K562 (cell line): ENCODE measurements at regions not wholly inside any gene's neighbourhood (a gene's known extent, or its start where the extent isn't known, plus 50 kb on each side); places are given as distances from the start of the nearest gene placed in this dataset.

Source experiments
- ATAC-seq: fragments of 200-7000 bp; cut with Tn5 transposase; 3 replicates; pipeline ENCODE4 v1.9.1; 2020; ENCODE audit warnings: moderate library complexity
- BruUV-seq: library from RNA; stranded (reverse); fragments of 400-500 nt; replicated peaks from 2 replicates; lab custom pipeline; 2021; lab: Mats Ljungman, UMichigan
- CTCF ChIA-PET: fragments of 300-600 bp; formaldehyde crosslinking; extraction: SDS; loops from one replicate; lab custom pipeline; 2021; ENCODE audit warnings: low intra/inter-chr PET ratio; lab: Yijun Ruan, JAX
- POLR2A ChIA-PET: fragments of 300-600, 350-650 bp; sonication (Branson Sonifier 250); formaldehyde crosslinking; extraction: SDS; loops from one replicate; lab custom pipeline; 2021; ENCODE audit warnings: antibody characterized with exemption, inconsistent platforms; lab: Yijun Ruan, JAX
- DNase-seq, 4 experiments: peaks; one replicate each; pipeline versions ENCODE4 v3.0.0 to v3.0.0-alpha.2; 2011 to 2018; ENCODE audit warnings: low spot score in 3 of 4, mixed read lengths in 3 of 4; ENCODE audit errors: extremely low read depth in 1 of 4
- FAIRE-seq: peaks from 2 replicates; lab custom pipeline; 2011; peaks lifted over from hg19 to GRCh38; lab: Jason Lieb, UNC
- H2AFZ ChIP-seq: 2 replicates; pipeline ENCODE4 v1.6.0; 2011; ENCODE audit warnings: low read depth, low read length, control low read depth, inconsistent platforms
- H3K27ac ChIP-seq: fragments of 200-600 bp; 3 replicates; pipeline ENCODE4 v1.8.0; 2011; ENCODE audit warnings: low read depth, mild to moderate bottlenecking, control low read depth, inconsistent platforms, low read length, moderate library complexity, mixed read lengths; ENCODE audit errors: extremely low read depth
- H3K27me3 ChIP-seq, 2 experiments: fragments of 300-600 bp in 1 of 2; 2 replicates in 1 of 2; 3 replicates in 1 of 2; pipeline versions ENCODE4 v1.6.0 to v1.8.0; 2011; ENCODE audit warnings: inconsistent platforms in 2 of 2, low read length in 2 of 2, mild to moderate bottlenecking in 1 of 2, mixed read lengths in 1 of 2, moderate library complexity in 1 of 2; ENCODE audit not compliant: control insufficient read depth in 2 of 2, insufficient read depth in 2 of 2
- H3K36me3 ChIP-seq: fragments of 300-600 bp; 3 replicates; pipeline ENCODE4 v1.8.0; 2011; ENCODE audit warnings: mild to moderate bottlenecking, low read length, inconsistent platforms; ENCODE audit not compliant: control insufficient read depth, insufficient read depth
- H3K4me1 ChIP-seq, 2 experiments: fragments of 200-600 bp in 1 of 2; replicated peaks in 1 of 2; 2 replicates in 1 of 2; 3 replicates in 1 of 2; pipeline versions ENCODE4 v1.5.1 to v1.8.0; 2011; ENCODE audit warnings: inconsistent platforms in 2 of 2, low read length in 2 of 2, mild to moderate bottlenecking in 1 of 2, mixed read lengths in 1 of 2, moderate library complexity in 1 of 2; ENCODE audit not compliant: control insufficient read depth in 2 of 2, insufficient read depth in 2 of 2
- H3K4me2 ChIP-seq: 2 replicates; pipeline ENCODE4 v1.6.1; 2011; ENCODE audit warnings: low read length, control low read depth, inconsistent platforms, mixed read lengths; ENCODE audit not compliant: insufficient read depth
- H3K4me3 ChIP-seq: fragments of 200-600 bp; sonication (generic), shearing (Covaris generic); 2 replicates; pipeline ENCODE4 v1.5.1; 2016; ENCODE audit warnings: control low read depth, inconsistent platforms
- H3K79me2 ChIP-seq: fragments of 200-600 bp; 3 replicates; pipeline ENCODE4 v1.8.0; 2011; ENCODE audit warnings: low read length, inconsistent platforms; ENCODE audit not compliant: control insufficient read depth, insufficient read depth
- H3K9ac ChIP-seq, 2 experiments: 2 replicates each; pipeline versions ENCODE4 v1.6.0 to v1.6.1; 2011; ENCODE audit warnings: low read depth in 2 of 2, low read length in 2 of 2, control low read depth in 1 of 2, inconsistent platforms in 1 of 2, mild to moderate bottlenecking in 1 of 2, mixed read lengths in 1 of 2; ENCODE audit not compliant: insufficient read depth in 1 of 2
- H3K9me1 ChIP-seq: one replicate; pipeline ENCODE4 v1.6.0; 2011; ENCODE audit warnings: inconsistent platforms, mild to moderate bottlenecking, low read length, moderate library complexity; ENCODE audit not compliant: control insufficient read depth, insufficient read depth
- H3K9me3 ChIP-seq: replicated peaks from 2 replicates; pipeline ENCODE4 v1.5.1; 2011; ENCODE audit warnings: low read depth, low read length, inconsistent platforms; ENCODE audit not compliant: control insufficient read depth, insufficient read depth
- H4K20me1 ChIP-seq: replicated peaks from 2 replicates; pipeline ENCODE4 v1.6.1; 2011; ENCODE audit warnings: low read length, inconsistent platforms, mixed read lengths; ENCODE audit not compliant: control insufficient read depth, insufficient read depth
- ARID1B ChIP-seq: fragments of 450-650 bp; IDR thresholded peaks from 2 replicates; pipeline ENCODE4 v1.6.1; 2016; ENCODE audit warnings: antibody characterized with exemption, mild to moderate bottlenecking, inconsistent platforms
- CHCHD3 ChIP-seq: fragments of 250-450 bp; sonication (Bioruptor Pico); IDR thresholded peaks from 2 replicates; pipeline ENCODE4 v2.1.2; 2022; ENCODE audit warnings: mild to moderate bottlenecking
- MYNN ChIP-seq, 2 experiments: sonication (generic); formaldehyde crosslinking in 1 of 2; IDR thresholded peaks; 2 replicates each; pipeline versions ENCODE4 v1.5.0 to v1.6.1; 2016 to 2020; ENCODE audit warnings: antibody characterized with exemption in 1 of 2, missing genetic modification reagents in 1 of 2
- NFATC3 ChIP-seq: fragments of 450-650 bp; IDR thresholded peaks from 2 replicates; pipeline ENCODE4 v1.6.1; 2017; ENCODE audit warnings: mild to moderate bottlenecking
- PHF20 ChIP-seq: fragments of 450-650 bp; IDR thresholded peaks from 2 replicates; pipeline ENCODE4 v1.6.1; 2018; ENCODE audit not compliant: partially characterized antibody
- SPI1 ChIP-seq: IDR thresholded peaks from 2 replicates; pipeline ENCODE4 v1.6.1; 2011; ENCODE audit warnings: low read depth, low read length, control low read depth, borderline replicate concordance
- WGBS: fragments of 100-300 bp; shearing (Covaris generic); methylation state at CpG from one replicate; pipeline ENCODE4 v1.1.6; 2016; ENCODE audit warnings: low coverage, mixed read lengths; ENCODE audit not compliant: insufficient coverage; ENCODE audit errors: missing lambda C conversion rate; 5-methylcytosine and 5-hydroxymethylcytosine counted together
- in situ Hi-C: fragments of 300-500 bp; cut with MboI; formaldehyde crosslinking; loops from 4 replicates; pipeline ENCODE4 v1.15.0; 2018; ENCODE audit warnings: inconsistent platforms, mixed read lengths
- intact Hi-C: fragments of 100-400 bp; cut with micrococcal nuclease; formaldehyde crosslinking; loops from 2 replicates; pipeline ENCODE4 v1.14.2; 2022

DNA sequence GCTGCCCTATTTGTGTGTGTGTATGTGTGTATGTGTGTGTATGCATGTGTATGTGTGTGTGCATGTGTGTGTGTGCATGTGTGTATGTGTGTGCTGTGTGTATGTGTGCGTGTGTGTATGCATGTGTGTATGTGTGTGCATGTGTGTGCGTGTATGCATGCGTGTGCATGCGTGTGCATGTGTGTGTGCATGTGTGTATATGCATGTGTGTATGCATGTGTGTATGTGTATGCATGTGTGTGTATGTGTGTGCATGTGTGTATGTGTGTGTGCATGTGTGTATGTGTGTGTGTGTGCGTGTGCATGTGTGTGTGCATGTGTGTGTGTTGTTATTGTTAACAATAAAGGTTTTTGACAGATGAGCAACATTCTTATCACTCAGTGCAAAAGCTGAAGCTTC, 110.8 kb upstream of the HES1 start:
- no peak for DNase-seq
- TF ChIP-seq NFATC3: no peak
- TF ChIP-seq CHCHD3 (CRISPR knock-in tag): no peak
- peak; percentile 60; the same call in 1 of the 2 replicates for TF ChIP-seq MYNN (IDR thresholded peaks at IDR 0.05)
- TF ChIP-seq MYNN (CRISPR knock-in tag; IDR thresholded peaks at IDR 0.05): no peak
- peak; percentile 45 for TF ChIP-seq PHF20
- no peak overlapping the region for H3K9ac ChIP-seq
- H4K20me1 ChIP-seq: no peaks in the 10 kb centered on the region
- no peaks in the 10 kb centered on the region for H3K79me2 ChIP-seq
- no peak overlapping the region for H2AFZ ChIP-seq
- in situ Hi-C loops: no loop called here
- no peak for ATAC-seq
- no peaks in the 10 kb centered on the region for H3K4me1 ChIP-seq
- H3K9me1 ChIP-seq: no peaks in the 10 kb centered on the region
- intact Hi-C loops: no loop called here
- FAIRE-seq: peak; percentile 57
- H3K4me2 ChIP-seq: no peak overlapping the region
- no peaks in the 10 kb centered on the region for H3K27me3 ChIP-seq
- no peaks in the 10 kb centered on the region for H3K36me3 ChIP-seq
- 9% methylated on average over 1 of the region's 5 CpGs for WGBS
- no peak overlapping the region for H3K4me3 ChIP-seq
- ChIA-PET CTCF (no interaction called here), POLR2A (interaction anchor here (0.9 kb wide), 1 partner anchor 11 kb away, joined by 3 read pairs; no protein-coding TSS in a partner anchor)
- BruUV-seq: no TSS peak
- H3K9me3 ChIP-seq: no peaks in the 10 kb centered on the region
- H3K27ac ChIP-seq: no peak overlapping the region

DNA sequence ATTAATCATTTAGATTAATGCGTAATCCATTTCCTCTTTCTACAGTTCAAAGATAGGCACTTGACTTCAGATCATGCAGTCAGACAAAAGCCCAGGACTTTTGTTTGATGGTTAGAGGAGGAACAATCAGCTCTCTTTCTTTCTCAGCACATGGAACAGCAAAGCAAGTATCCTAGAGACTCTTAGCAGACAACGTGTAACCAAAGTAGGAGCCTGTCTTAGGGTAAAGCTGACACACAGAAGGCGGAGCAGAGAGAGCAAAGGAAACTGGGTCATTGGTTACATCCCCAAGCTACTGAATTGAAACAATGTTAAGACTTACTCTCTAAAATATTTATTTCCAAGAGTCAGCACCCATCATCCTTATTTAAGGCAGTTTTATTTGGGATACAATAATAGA, 110.0 kb upstream of the HES1 start:
- Histone ChIP-seq H3K9me3 (no peaks in the 10 kb centered on the region), H3K4me3 (no peak overlapping the region), H4K20me1 (no peaks in the 10 kb centered on the region), H3K9ac (no peak overlapping the region), H3K79me2 (no peaks in the 10 kb centered on the region), H3K9me1 (no peaks in the 10 kb centered on the region), H3K27ac (no peak overlapping the region), H2AFZ (no peak overlapping the region), H3K27me3 (no peaks in the 10 kb centered on the region), H3K4me2 (no peak overlapping the region), H3K36me3 (no peaks in the 10 kb centered on the region), H3K4me1 (no peaks in the 10 kb centered on the region)
- ATAC-seq (no peak), FAIRE-seq (no peak), DNase-seq (no peak)
- BruUV-seq: no TSS peak
- POLR2A ChIA-PET: interaction anchor here (0.9 kb wide), 1 partner anchor 10 kb away, joined by 3 read pairs; no protein-coding TSS in a partner anchor
- TF ChIP-seq ARID1B (no peak), SPI1 (0 out of 2 replicates have a peak, but pooled peaks have one; percentile 9)
- intact Hi-C loops: no loop called here
- in situ Hi-C loops: no loop called here
- 28% methylated on average over 3 of the region's 3 CpGs for WGBS
- CTCF ChIA-PET: no interaction called here
